ENCODE measurements at regions not wholly inside any gene's neighbourhood (a gene's known extent, or its start where the extent isn't known, plus 50 kb on each side); places are given as distances from the start of the nearest gene placed in this dataset.

DNA sequence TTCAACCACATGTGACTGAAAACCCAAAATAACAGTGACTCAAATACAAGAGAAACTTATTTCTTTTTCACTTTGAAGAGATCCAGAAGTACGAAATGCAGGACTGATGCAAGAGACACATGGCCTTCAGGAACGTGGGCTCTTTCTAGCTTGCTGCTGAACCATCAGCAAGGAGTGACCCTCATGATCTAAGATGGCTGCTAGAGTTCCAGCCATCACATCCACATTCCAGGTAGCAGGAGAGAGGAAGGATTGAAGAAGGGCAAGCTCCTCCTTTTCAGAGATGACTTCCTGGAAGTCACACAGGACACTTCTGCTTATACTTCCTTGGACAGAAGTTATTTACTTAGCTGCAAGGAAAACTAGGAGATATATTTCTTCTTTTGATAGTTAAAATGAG is 67.6 kb upstream of the BCL11B start:
- Histone ChIP-seq H3K4me3 (ENCODE audit: control insufficient read depth in 2 of 3, extremely low read depth in 1 of 3, insufficient read depth in 2 of 3, low read depth in 1 of 3, low read length in 3 of 3) (no peak overlapping the region), H3K79me2 (ENCODE audit: control insufficient read depth, insufficient read depth, low read length) (no peaks in the 10 kb centered on the region), H3K9me1 (ENCODE audit: control insufficient read depth, extremely low read depth, insufficient read depth, low read length) (no peaks in the 10 kb centered on the region), H3K4me1 (ENCODE audit: control insufficient read depth, extremely low read depth, insufficient read depth, low read length) (no peaks in the 10 kb centered on the region), H4K20me1 (ENCODE audit: control insufficient read depth, extremely low read depth, insufficient read depth, low read length) (no peaks in the 10 kb centered on the region), H3K9me3 (ENCODE audit: control insufficient read depth, low read depth, low read length) (no peaks in the 10 kb centered on the region), H3K27ac (ENCODE audit: control insufficient read depth, insufficient read depth, low read length) (no peak overlapping the region), H2AFZ (ENCODE audit: control insufficient read depth, low read length) (no peak overlapping the region), H3K4me2 (ENCODE audit: control insufficient read depth, extremely low read depth, insufficient read depth, low read depth, low read length) (no peak overlapping the region), H3K9ac (ENCODE audit: control insufficient read depth, extremely low read depth, insufficient read depth, low read length) (no peak overlapping the region), H3K36me3 (ENCODE audit: control insufficient read depth in 2 of 2, extremely low read depth in 1 of 2, insufficient read depth in 2 of 2, low read length in 2 of 2) (no peaks in the 10 kb centered on the region), H3K27me3 (ENCODE audit: control insufficient read depth, extremely low read depth, insufficient read depth, low read length) (peaks cover 5% of the 10 kb centered on the region)
- dilution Hi-C loops (cut with MboI; ENCODE audit: extremely low pct_ligation_motif_present, low sequenced_read_pairs) = no loop called here
- TF ChIP-seq, protein P1, sequence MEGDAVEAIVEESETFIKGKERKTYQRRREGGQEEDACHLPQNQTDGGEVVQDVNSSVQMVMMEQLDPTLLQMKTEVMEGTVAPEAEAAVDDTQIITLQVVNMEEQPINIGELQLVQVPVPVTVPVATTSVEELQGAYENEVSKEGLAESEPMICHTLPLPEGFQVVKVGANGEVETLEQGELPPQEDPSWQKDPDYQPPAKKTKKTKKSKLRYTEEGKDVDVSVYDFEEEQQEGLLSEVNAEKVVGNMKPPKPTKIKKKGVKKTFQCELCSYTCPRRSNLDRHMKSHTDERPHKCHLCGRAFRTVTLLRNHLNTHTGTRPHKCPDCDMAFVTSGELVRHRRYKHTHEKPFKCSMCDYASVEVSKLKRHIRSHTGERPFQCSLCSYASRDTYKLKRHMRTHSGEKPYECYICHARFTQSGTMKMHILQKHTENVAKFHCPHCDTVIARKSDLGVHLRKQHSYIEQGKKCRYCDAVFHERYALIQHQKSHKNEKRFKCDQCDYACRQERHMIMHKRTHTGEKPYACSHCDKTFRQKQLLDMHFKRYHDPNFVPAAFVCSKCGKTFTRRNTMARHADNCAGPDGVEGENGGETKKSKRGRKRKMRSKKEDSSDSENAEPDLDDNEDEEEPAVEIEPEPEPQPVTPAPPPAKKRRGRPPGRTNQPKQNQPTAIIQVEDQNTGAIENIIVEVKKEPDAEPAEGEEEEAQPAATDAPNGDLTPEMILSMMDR (optimal IDR thresholded peaks at IDR 0.05 in 1 of 3, IDR thresholded peaks at IDR 0.05 in 1 of 3, conservative IDR thresholded peaks at IDR 0.05 in 1 of 3; ENCODE audit: extremely low read depth in 1 of 3, insufficient read depth in 2 of 3, low read length in 3 of 3) = no peak
- no peak for TF ChIP-seq EZH2 (IDR thresholded peaks at IDR 0.05; ENCODE audit: low read length)
- FAIRE-seq = no peak
- DNase-seq (ENCODE audit: low read depth, low spot score) = no peak

DNA sequence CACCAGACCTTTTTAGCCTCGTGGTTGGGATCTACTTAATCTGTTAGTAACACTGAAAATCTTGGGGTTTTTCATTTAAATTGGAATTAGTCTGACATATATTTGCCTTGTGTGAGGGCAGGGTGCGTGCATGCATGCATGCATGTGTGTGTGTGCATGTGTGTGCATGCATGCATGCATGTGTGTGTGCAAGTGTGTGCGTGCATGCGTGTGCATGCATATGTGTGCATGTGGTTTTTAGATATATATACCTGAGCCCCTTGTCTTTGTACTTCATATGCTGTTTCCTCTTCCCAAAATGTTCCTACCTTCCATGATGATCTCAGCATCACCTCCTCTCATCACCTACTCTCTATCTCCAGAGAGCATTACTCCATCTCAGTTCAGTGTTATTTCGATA is 66.3 kb upstream of the BCL11B start:
- no peak overlapping the region for H3K4me2 ChIP-seq (ENCODE audit: control insufficient read depth, extremely low read depth, insufficient read depth, low read depth, low read length)
- no peaks in the 10 kb centered on the region for H3K9me3 ChIP-seq (ENCODE audit: control insufficient read depth, low read depth, low read length)
- no peaks in the 10 kb centered on the region for H3K27me3 ChIP-seq (ENCODE audit: control insufficient read depth, extremely low read depth, insufficient read depth, low read length)
- H3K9me1 ChIP-seq (ENCODE audit: control insufficient read depth, extremely low read depth, insufficient read depth, low read length) = no peaks in the 10 kb centered on the region
- H3K9ac ChIP-seq (ENCODE audit: control insufficient read depth, extremely low read depth, insufficient read depth, low read length) = no peak overlapping the region
- H2AFZ ChIP-seq (ENCODE audit: control insufficient read depth, low read length) = no peak overlapping the region
- no peak overlapping the region for H3K4me3 ChIP-seq (ENCODE audit: control insufficient read depth in 2 of 3, extremely low read depth in 1 of 3, insufficient read depth in 2 of 3, low read depth in 1 of 3, low read length in 3 of 3)
- H3K4me1 ChIP-seq (ENCODE audit: control insufficient read depth, extremely low read depth, insufficient read depth, low read length) = no peaks in the 10 kb centered on the region
- DNase-seq (ENCODE audit: low read depth, low spot score) (no peak), FAIRE-seq (no peak)
- H3K27ac ChIP-seq (ENCODE audit: control insufficient read depth, insufficient read depth, low read length) = no peak overlapping the region
- no peak for TF ChIP-seq EZH2 (IDR thresholded peaks at IDR 0.05; ENCODE audit: low read length)
- TF ChIP-seq, protein P1 (optimal IDR thresholded peaks at IDR 0.05 in 1 of 3, IDR thresholded peaks at IDR 0.05 in 1 of 3, conservative IDR thresholded peaks at IDR 0.05 in 1 of 3; ENCODE audit: extremely low read depth in 1 of 3, insufficient read depth in 2 of 3, low read length in 3 of 3) = no peak
- dilution Hi-C loops (cut with MboI; ENCODE audit: extremely low pct_ligation_motif_present, low sequenced_read_pairs) = no loop called here
- H4K20me1 ChIP-seq (ENCODE audit: control insufficient read depth, extremely low read depth, insufficient read depth, low read length) = no peaks in the 10 kb centered on the region
- no peaks in the 10 kb centered on the region for H3K36me3 ChIP-seq (ENCODE audit: control insufficient read depth in 2 of 2, extremely low read depth in 1 of 2, insufficient read depth in 2 of 2, low read length in 2 of 2)
- H3K79me2 ChIP-seq (ENCODE audit: control insufficient read depth, insufficient read depth, low read length) = no peaks in the 10 kb centered on the region

All from keratinocyte (primary cell).